ENCODE measurements at regions not wholly inside any gene's neighbourhood (a gene's known extent, or its start where the extent isn't known, plus 50 kb on each side); places are given as distances from the start of the nearest gene placed in this dataset.

DNA sequence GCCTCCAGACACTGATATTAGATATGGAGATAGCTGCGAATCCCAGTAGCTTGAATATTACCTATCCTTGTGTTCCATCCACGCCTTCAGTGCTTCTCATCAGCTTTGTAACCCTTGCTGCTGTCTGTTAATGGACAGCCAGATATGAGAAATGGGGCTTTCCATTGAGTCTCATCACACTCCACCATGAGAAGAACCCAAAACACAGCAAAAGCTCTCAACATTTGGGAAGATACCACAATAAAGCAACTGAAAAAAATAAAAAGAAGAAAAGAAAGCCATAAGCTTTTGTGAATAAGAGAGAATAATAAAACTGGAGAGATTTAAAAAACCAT, 225.4 kb downstream of the GALC start:
- TF ChIP-seq POLR2A (IDR thresholded peaks at IDR 0.05) (no peak), CTCF (IDR thresholded peaks at IDR 0.05) (no peak), EP300 (IDR thresholded peaks at IDR 0.05) (no peak)
